ENCODE measurements at regions not wholly inside any gene's neighbourhood (a gene's known extent, or its start where the extent isn't known, plus 50 kb on each side); places are given as distances from the start of the nearest gene placed in this dataset.

DNA sequence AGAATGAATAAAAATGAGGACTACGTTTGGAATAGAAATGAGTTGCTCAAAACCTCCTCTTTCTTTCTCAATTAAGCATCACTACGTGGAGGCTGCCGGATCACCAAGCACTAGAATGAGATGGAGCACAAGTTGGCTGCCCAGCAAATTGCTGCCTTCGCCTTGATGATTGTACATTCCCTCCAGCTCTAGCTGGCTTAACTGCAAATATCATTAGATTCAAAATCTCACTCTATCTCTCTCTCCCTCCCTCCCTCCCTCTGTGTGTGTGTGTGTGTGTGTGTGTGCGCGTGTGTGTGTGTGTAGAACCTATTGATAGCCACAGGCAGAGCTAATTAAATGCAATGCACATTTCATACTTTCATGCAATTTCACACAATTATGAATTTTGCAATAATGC is 310.7 kb upstream of the CDH4 start:
- H3K79me2 ChIP-seq (ENCODE audit: control insufficient read depth, insufficient read depth, low read length, unreplicated experiment): no peaks in the 10 kb centered on the region
- no peak overlapping the region for H3K4me3 ChIP-seq (ENCODE audit: low read depth, low read length)
- no peak overlapping the region for H2AFZ ChIP-seq (ENCODE audit: low read length, unreplicated experiment)
- H3K4me1 ChIP-seq (ENCODE audit: control insufficient read depth, insufficient read depth, low read length, unreplicated experiment): no peaks in the 10 kb centered on the region
- H3K27ac ChIP-seq (ENCODE audit: low read depth, low read length): no peak overlapping the region
- H3K27me3 ChIP-seq (ENCODE audit: insufficient read depth, low read length): no peaks in the 10 kb centered on the region; the same call in 1 of the 2 replicates
- H3K36me3 ChIP-seq (ENCODE audit: insufficient read depth, low read length): no peaks in the 10 kb centered on the region

GRCh38 chr20:60947819-60948218 is 304.2 kb upstream of the CDH4 start:
- Histone ChIP-seq H3K36me3 (ENCODE audit: insufficient read depth, low read length) (no peaks in the 10 kb centered on the region), H3K4me1 (ENCODE audit: control insufficient read depth, insufficient read depth, low read length, unreplicated experiment) (no peaks in the 10 kb centered on the region), H2AFZ (ENCODE audit: low read length, unreplicated experiment) (no peak overlapping the region), H3K27me3 (ENCODE audit: insufficient read depth, low read length) (no peaks in the 10 kb centered on the region), H3K27ac (ENCODE audit: low read depth, low read length) (no peak overlapping the region), H3K79me2 (ENCODE audit: control insufficient read depth, insufficient read depth, low read length, unreplicated experiment) (no peaks in the 10 kb centered on the region), H3K4me3 (ENCODE audit: low read depth, low read length) (no peak overlapping the region)

GRCh38 chr20:60948224-60948623 is 303.8 kb upstream of the CDH4 start:
- no peaks in the 10 kb centered on the region for H3K4me1 ChIP-seq (ENCODE audit: control insufficient read depth, insufficient read depth, low read length, unreplicated experiment)
- no peaks in the 10 kb centered on the region for H3K79me2 ChIP-seq (ENCODE audit: control insufficient read depth, insufficient read depth, low read length, unreplicated experiment)
- no peak overlapping the region for H2AFZ ChIP-seq (ENCODE audit: low read length, unreplicated experiment)
- H3K36me3 ChIP-seq (ENCODE audit: insufficient read depth, low read length): no peaks in the 10 kb centered on the region
- no peaks in the 10 kb centered on the region for H3K27me3 ChIP-seq (ENCODE audit: insufficient read depth, low read length)
- no peak overlapping the region for H3K27ac ChIP-seq (ENCODE audit: low read depth, low read length)
- no peak overlapping the region for H3K4me3 ChIP-seq (ENCODE audit: low read depth, low read length)

DNA sequence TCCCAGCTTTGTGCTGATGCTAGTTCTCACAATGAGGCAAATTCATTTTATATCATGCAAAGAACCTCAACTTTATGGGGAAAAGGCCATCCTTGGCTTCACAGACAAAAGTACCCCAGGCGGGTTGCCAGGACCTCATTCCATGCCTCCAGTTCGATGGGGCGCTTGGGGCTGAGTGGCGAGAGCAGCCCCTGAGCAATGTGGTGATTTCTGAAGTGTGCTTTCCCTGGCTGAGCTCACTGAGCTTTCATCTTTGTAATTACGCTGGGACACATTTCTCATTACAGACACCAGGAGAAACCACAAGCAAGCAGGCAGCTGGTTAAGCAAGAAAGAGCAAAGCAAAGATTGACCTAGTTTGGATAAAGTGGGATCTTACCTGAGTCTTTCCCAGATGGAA is 301.5 kb upstream of the CDH4 start:
- Histone ChIP-seq H3K27ac (ENCODE audit: low read depth, low read length) (no peak overlapping the region), H3K4me1 (ENCODE audit: control insufficient read depth, insufficient read depth, low read length, unreplicated experiment) (no peaks in the 10 kb centered on the region), H3K79me2 (ENCODE audit: control insufficient read depth, insufficient read depth, low read length, unreplicated experiment) (no peaks in the 10 kb centered on the region), H3K4me3 (ENCODE audit: low read depth, low read length) (no peak overlapping the region), H3K36me3 (ENCODE audit: insufficient read depth, low read length) (no peaks in the 10 kb centered on the region), H3K27me3 (ENCODE audit: insufficient read depth, low read length) (no peaks in the 10 kb centered on the region), H2AFZ (ENCODE audit: low read length, unreplicated experiment) (no peak overlapping the region)

DNA sequence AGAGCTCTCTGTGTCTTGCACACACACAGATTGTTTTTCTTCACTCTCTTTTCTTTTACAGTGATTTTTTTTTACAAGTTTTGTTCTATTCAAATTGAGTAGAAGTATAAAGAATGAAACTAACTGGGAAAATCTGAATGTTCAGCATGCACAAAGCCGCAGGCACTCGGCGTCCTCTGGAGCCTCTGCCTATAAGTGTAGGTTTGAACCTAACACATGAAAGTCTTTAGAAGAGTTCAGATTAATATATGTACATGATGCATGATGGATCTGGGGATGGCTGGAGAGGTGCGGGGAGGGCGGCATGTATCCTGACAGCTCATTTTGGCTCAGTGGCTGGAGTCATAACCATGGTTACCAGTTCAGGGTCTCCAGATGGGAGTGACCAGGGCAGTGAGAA is 301.1 kb upstream of the CDH4 start:
- Histone ChIP-seq H3K27me3 (ENCODE audit: insufficient read depth, low read length) (no peaks in the 10 kb centered on the region), H2AFZ (ENCODE audit: low read length, unreplicated experiment) (no peak overlapping the region), H3K79me2 (ENCODE audit: control insufficient read depth, insufficient read depth, low read length, unreplicated experiment) (no peaks in the 10 kb centered on the region), H3K4me3 (ENCODE audit: low read depth, low read length) (no peak overlapping the region), H3K27ac (ENCODE audit: low read depth, low read length) (no peak overlapping the region), H3K4me1 (ENCODE audit: control insufficient read depth, insufficient read depth, low read length, unreplicated experiment) (no peaks in the 10 kb centered on the region), H3K36me3 (ENCODE audit: insufficient read depth, low read length) (no peaks in the 10 kb centered on the region)

DNA sequence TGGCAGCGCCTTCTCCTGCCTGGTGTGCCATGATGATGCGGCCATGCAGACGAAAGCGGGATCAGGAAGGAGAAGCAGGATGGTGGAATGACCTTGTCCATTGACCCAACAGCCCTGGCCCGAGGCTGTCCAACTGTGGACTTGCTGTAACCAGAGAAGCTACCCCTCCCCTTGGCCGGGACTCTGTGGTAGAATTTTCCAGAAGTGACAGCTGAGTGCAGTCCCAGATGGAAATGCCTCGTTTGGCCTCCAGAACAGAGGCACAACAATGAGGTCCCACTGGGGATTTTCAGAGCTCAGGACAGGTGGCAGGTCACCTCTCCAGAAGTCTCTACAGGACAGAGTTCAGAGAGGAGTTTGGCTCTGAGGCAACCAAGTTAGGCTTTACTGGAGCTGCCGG is 299.2 kb upstream of the CDH4 start:
- Histone ChIP-seq H3K36me3 (ENCODE audit: insufficient read depth, low read length) (no peaks in the 10 kb centered on the region), H3K79me2 (ENCODE audit: control insufficient read depth, insufficient read depth, low read length, unreplicated experiment) (no peaks in the 10 kb centered on the region), H3K27me3 (ENCODE audit: insufficient read depth, low read length) (no peaks in the 10 kb centered on the region)

GRCh38 chr20:60953321-60953720 is 298.7 kb upstream of the CDH4 start:
- H3K27me3 ChIP-seq (ENCODE audit: insufficient read depth, low read length): no peaks in the 10 kb centered on the region
- H3K36me3 ChIP-seq (ENCODE audit: insufficient read depth, low read length): no peaks in the 10 kb centered on the region
- H3K79me2 ChIP-seq (ENCODE audit: control insufficient read depth, insufficient read depth, low read length, unreplicated experiment): no peaks in the 10 kb centered on the region
- H2AFZ ChIP-seq (ENCODE audit: low read length, unreplicated experiment): no peak overlapping the region
- no peak overlapping the region for H3K27ac ChIP-seq (ENCODE audit: low read depth, low read length)
- no peaks in the 10 kb centered on the region for H3K4me1 ChIP-seq (ENCODE audit: control insufficient read depth, insufficient read depth, low read length, unreplicated experiment)
- no peak overlapping the region for H3K4me3 ChIP-seq (ENCODE audit: low read depth, low read length)

More for the DNA sequence above, 299.2 kb upstream of the CDH4 start:
- H3K4me3 ChIP-seq (ENCODE audit: low read depth, low read length): no peak overlapping the region
- H2AFZ ChIP-seq (ENCODE audit: low read length, unreplicated experiment): no peak overlapping the region
- H3K27ac ChIP-seq (ENCODE audit: low read depth, low read length): no peak overlapping the region
- H3K4me1 ChIP-seq (ENCODE audit: control insufficient read depth, insufficient read depth, low read length, unreplicated experiment): no peaks in the 10 kb centered on the region

DNA sequence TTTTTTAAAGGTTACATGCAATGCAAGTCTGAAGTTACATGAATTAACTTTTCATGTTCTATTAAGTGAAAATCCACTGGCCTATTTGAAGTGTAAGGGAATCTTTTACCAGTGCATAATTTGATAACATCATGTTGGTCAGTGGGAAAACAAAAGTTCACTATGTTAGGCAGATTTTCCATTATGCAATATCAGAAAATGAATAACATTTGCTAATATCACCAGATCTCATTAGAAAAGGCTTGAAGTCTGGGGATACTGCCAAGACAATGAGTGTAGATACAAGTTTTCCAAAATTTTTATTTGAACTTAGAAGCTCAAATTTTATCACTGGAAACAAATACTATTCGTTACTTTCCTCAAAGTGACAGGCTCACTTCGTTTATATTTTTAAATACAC is 296.4 kb upstream of the CDH4 start:
- Histone ChIP-seq H3K27me3 (ENCODE audit: insufficient read depth, low read length) (no peaks in the 10 kb centered on the region), H3K27ac (ENCODE audit: low read depth, low read length) (no peak overlapping the region), H3K4me3 (ENCODE audit: low read depth, low read length) (no peak overlapping the region)

GRCh38 chr20:60956194-60956593 is 295.9 kb upstream of the CDH4 start:
- Histone ChIP-seq H3K79me2 (ENCODE audit: control insufficient read depth, insufficient read depth, low read length, unreplicated experiment) (no peaks in the 10 kb centered on the region), H3K27ac (ENCODE audit: low read depth, low read length) (no peak overlapping the region), H3K4me1 (ENCODE audit: control insufficient read depth, insufficient read depth, low read length, unreplicated experiment) (no peaks in the 10 kb centered on the region), H3K36me3 (ENCODE audit: insufficient read depth, low read length) (no peaks in the 10 kb centered on the region), H3K27me3 (ENCODE audit: insufficient read depth, low read length) (no peaks in the 10 kb centered on the region), H3K4me3 (ENCODE audit: low read depth, low read length) (no peak overlapping the region), H2AFZ (ENCODE audit: low read length, unreplicated experiment) (no peak overlapping the region)

More for the DNA sequence above, 296.4 kb upstream of the CDH4 start:
- Histone ChIP-seq H3K4me1 (ENCODE audit: control insufficient read depth, insufficient read depth, low read length, unreplicated experiment) (no peaks in the 10 kb centered on the region), H3K79me2 (ENCODE audit: control insufficient read depth, insufficient read depth, low read length, unreplicated experiment) (no peaks in the 10 kb centered on the region), H2AFZ (ENCODE audit: low read length, unreplicated experiment) (no peak overlapping the region), H3K36me3 (ENCODE audit: insufficient read depth, low read length) (no peaks in the 10 kb centered on the region)

DNA sequence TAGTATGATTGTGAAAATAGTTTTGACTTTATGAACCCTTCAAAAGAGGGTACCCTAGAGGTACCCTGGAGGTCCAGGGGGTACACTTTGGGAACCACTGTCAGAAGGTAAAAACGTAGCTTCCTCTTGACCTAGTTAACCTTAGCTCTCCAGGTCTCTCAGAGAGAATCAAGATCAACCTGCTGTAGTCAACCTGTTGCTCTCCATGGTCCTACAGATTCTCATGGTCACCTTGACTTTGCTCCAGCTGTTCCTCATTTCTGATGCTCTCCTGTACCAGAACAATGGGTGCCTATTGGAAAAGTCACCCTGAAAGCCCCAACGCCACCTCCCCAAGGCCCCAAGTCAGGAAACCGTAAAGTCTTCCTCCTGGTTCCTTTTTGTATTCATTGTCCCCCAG is 294.4 kb upstream of the CDH4 start:
- Histone ChIP-seq H3K36me3 (ENCODE audit: insufficient read depth, low read length) (no peaks in the 10 kb centered on the region), H3K27me3 (ENCODE audit: insufficient read depth, low read length) (no peaks in the 10 kb centered on the region)

DNA sequence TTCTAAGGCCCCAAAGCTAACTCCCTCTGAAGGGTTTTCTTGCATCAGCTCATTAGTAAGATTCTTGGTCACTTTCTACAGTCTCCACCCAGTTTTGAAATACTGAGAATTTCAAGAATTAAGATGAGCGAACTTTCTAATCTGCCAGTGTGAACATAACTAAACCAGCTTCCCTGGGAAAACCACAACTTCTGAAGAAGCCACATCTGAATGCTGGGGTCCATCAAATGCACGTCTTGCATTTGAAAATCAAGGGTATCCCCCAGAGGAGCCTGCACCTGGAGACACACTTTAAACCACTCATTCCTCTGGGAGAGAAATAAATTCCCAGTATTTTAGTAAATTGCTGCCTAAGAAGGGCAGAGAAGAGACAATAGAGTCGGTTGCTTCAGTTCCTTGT is 292.1 kb upstream of the CDH4 start:
- Histone ChIP-seq H3K4me3 (ENCODE audit: low read depth, low read length) (no peak overlapping the region), H3K27ac (ENCODE audit: low read depth, low read length) (no peak overlapping the region), H3K4me1 (ENCODE audit: control insufficient read depth, insufficient read depth, low read length, unreplicated experiment) (no peaks in the 10 kb centered on the region), H3K36me3 (ENCODE audit: insufficient read depth, low read length) (no peaks in the 10 kb centered on the region), H3K79me2 (ENCODE audit: control insufficient read depth, insufficient read depth, low read length, unreplicated experiment) (no peaks in the 10 kb centered on the region), H2AFZ (ENCODE audit: low read length, unreplicated experiment) (no peak overlapping the region), H3K27me3 (ENCODE audit: insufficient read depth, low read length) (no peaks in the 10 kb centered on the region)

More for the DNA sequence above, 294.4 kb upstream of the CDH4 start:
- Histone ChIP-seq H3K27ac (ENCODE audit: low read depth, low read length) (no peak overlapping the region), H3K4me1 (ENCODE audit: control insufficient read depth, insufficient read depth, low read length, unreplicated experiment) (no peaks in the 10 kb centered on the region), H2AFZ (ENCODE audit: low read length, unreplicated experiment) (no peak overlapping the region), H3K4me3 (ENCODE audit: low read depth, low read length) (no peak overlapping the region), H3K79me2 (ENCODE audit: control insufficient read depth, insufficient read depth, low read length, unreplicated experiment) (no peaks in the 10 kb centered on the region)

All from ACC112 (cell line).